Neural cell (in vitro differentiated cells): ENCODE measurements at regions not wholly inside any gene's neighbourhood (a gene's known extent, or its start where the extent isn't known, plus 50 kb on each side); places are given as distances from the start of the nearest gene placed in this dataset.

Experiments
- H2AFZ ChIP-seq: fragments of 200-600, 300-800 bp; sonication (generic), shearing (Covaris generic); 2 replicates; pipeline ENCODE4 v1.6.0; 2014; ENCODE audit warnings: low read depth, mild to moderate bottlenecking, antibody characterized with exemption, low read length, moderate library complexity
- H3F3A ChIP-seq: fragments of 200-600 bp; shearing (Covaris generic); 2 replicates; pipeline ENCODE4 v1.6.1; 2016; ENCODE audit warnings: mild to moderate bottlenecking, moderate library complexity, mixed read lengths, antibody characterized with exemption, low read length; ENCODE audit not compliant: insufficient read depth, poor library complexity, severe bottlenecking
- H3K27ac ChIP-seq: fragments of 200-600, 300-800 bp; sonication (generic), shearing (Covaris generic); 2 replicates; pipeline ENCODE4 v1.5.1; 2014; ENCODE audit warnings: mild to moderate bottlenecking, low read length, moderate library complexity
- H3K27me3 ChIP-seq: fragments of 300-800, 200-600 bp; sonication (generic), shearing (Covaris generic); 2 replicates; pipeline ENCODE4 v1.6.0; 2014; ENCODE audit warnings: mild to moderate bottlenecking, low read depth, low read length, moderate library complexity; ENCODE audit not compliant: insufficient read depth
- H3K36me3 ChIP-seq: fragments of 300-800, 200-600 bp; sonication (generic), shearing (Covaris generic); 2 replicates; pipeline ENCODE4 v1.5.1; 2014; ENCODE audit warnings: mild to moderate bottlenecking, antibody characterized with exemption, low read length, moderate library complexity; ENCODE audit not compliant: insufficient read depth
- H3K4me2 ChIP-seq: fragments of 300-800, 200-600 bp; sonication (generic), shearing (Covaris generic); 2 replicates; pipeline ENCODE4 v1.6.0; 2014; ENCODE audit warnings: mild to moderate bottlenecking, low read length
- H3K4me3 ChIP-seq: fragments of 300-800, 200-600 bp; sonication (generic), shearing (Covaris generic); 2 replicates; pipeline ENCODE4 v1.5.1; 2014; ENCODE audit warnings: mild to moderate bottlenecking, low read length, moderate library complexity
- H3K79me2 ChIP-seq: fragments of 200-600 bp; shearing (Covaris generic); replicated peaks from 2 replicates; pipeline ENCODE4 v1.6.0; 2014; ENCODE audit warnings: mild to moderate bottlenecking, low read length, moderate library complexity; ENCODE audit not compliant: insufficient read depth
- H3K9ac ChIP-seq: fragments of 300-800, 200-600 bp; sonication (generic), shearing (Covaris generic); 2 replicates; pipeline ENCODE4 v1.6.1; 2016; ENCODE audit warnings: mild to moderate bottlenecking, low read length, mixed read lengths
- H3K9me2 ChIP-seq: fragments of 200-600 bp; shearing (Covaris generic); 2 replicates; pipeline ENCODE4 v1.6.1; 2016; ENCODE audit warnings: mild to moderate bottlenecking, low read length, mixed read lengths; ENCODE audit not compliant: insufficient read depth
- H3K9me3 ChIP-seq: fragments of 200-600, 300-800 bp; sonication (generic), shearing (Covaris generic); 2 replicates; pipeline ENCODE4 v1.6.1; 2016; ENCODE audit warnings: mild to moderate bottlenecking, mixed run types, low read length, moderate library complexity, mixed read lengths
- H4K20me1 ChIP-seq: fragments of 200-600 bp; shearing (Covaris generic); 2 replicates; pipeline ENCODE4 v1.6.1; 2016; ENCODE audit warnings: mild to moderate bottlenecking, mixed run types; ENCODE audit not compliant: insufficient read depth
- CTCF ChIP-seq: fragments of 450-650 bp; IDR thresholded peaks from 2 replicates; pipeline ENCODE4 v1.5.1; 2014; ENCODE audit warnings: antibody characterized with exemption, mild to moderate bottlenecking, moderate library complexity; ENCODE audit not compliant: poor library complexity, severe bottlenecking
- EP300 ChIP-seq: fragments of 450-650 bp; conservative IDR thresholded peaks from 2 replicates; pipeline ENCODE4 v1.6.1; 2014; ENCODE audit warnings: antibody characterized with exemption, mild to moderate bottlenecking, moderate library complexity; ENCODE audit not compliant: poor library complexity, severe bottlenecking
- EZH2 ChIP-seq: fragments of 200-600, 300-800 bp; shearing (Covaris generic), sonication (generic); IDR thresholded peaks from 2 replicates; pipeline ENCODE4 v1.6.1; 2014; ENCODE audit warnings: antibody characterized with exemption, low read length, borderline replicate concordance, mild to moderate bottlenecking; ENCODE audit not compliant: insufficient read depth, poor library complexity, severe bottlenecking
- MXI1 ChIP-seq: fragments of 450-650 bp; conservative IDR thresholded peaks from 2 replicates; pipeline ENCODE4 v1.6.1; 2014; ENCODE audit warnings: antibody characterized with exemption, mild to moderate bottlenecking; ENCODE audit not compliant: poor library complexity, severe bottlenecking
- POLR2AphosphoS5 ChIP-seq: IDR thresholded peaks from 2 replicates; pipeline ENCODE4 v1.6.1; 2012
- RAD21 ChIP-seq: fragments of 450-650 bp; conservative IDR thresholded peaks from 2 replicates; pipeline ENCODE4 v1.6.1; 2014; ENCODE audit warnings: antibody characterized with exemption, mild to moderate bottlenecking, moderate library complexity
- REST ChIP-seq: IDR thresholded peaks from 2 replicates; pipeline ENCODE4 v1.6.1; 2012; ENCODE audit warnings: borderline replicate concordance
- SMC3 ChIP-seq: fragments of 450-650 bp; conservative IDR thresholded peaks from 2 replicates; pipeline ENCODE4 v1.6.1; 2014; ENCODE audit warnings: antibody characterized with exemption, mild to moderate bottlenecking, moderate library complexity; ENCODE audit not compliant: poor library complexity
- TAF1 ChIP-seq: IDR thresholded peaks from 2 replicates; pipeline ENCODE4 v1.6.1; 2012; ENCODE audit warnings: low read depth

GRCh38 chr7:49453486-49453885 lies 320.0 kb upstream of the VWC2 start:
- Histone ChIP-seq H3K9me2 (no peaks in the 10 kb centered on the region), H3K9ac (no peak overlapping the region), H3K79me2 (no peaks in the 10 kb centered on the region), H3K27me3 (no peaks in the 10 kb centered on the region), H3F3A (no peaks in the 10 kb centered on the region), H3K9me3 (no peaks in the 10 kb centered on the region), H3K4me2 (no peak overlapping the region), H3K27ac (no peak overlapping the region), H3K4me3 (no peak overlapping the region), H4K20me1 (no peaks in the 10 kb centered on the region), H3K36me3 (no peaks in the 10 kb centered on the region), H2AFZ (no peak overlapping the region)
- TF ChIP-seq POLR2AphosphoS5 (no peak), TAF1 (no peak)

DNA sequence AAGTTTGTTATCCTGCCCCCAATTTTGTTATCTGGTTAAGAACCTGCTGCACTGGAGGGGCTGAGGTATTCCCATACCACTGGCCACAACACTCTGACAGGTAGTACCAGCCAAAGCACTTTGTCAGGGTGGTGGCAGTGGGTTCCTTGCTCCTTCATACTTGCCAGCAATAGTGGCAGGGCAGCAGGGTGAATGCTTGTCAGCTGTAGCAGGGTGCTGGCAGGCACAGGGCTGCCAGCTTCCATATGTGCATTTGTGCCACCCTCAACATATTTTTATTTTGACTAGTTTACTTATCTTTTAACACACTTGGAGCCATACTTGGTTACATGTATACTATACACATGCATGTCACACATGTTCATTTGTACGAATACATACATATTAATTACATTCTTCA lies 294.0 kb upstream of the VWC2 start:
- no peak overlapping the region for H3K4me2 ChIP-seq
- TF ChIP-seq CTCF: no peak
- no peak for TF ChIP-seq EP300
- no peak for TF ChIP-seq SMC3
- TF ChIP-seq EZH2: no peak
- no peak for TF ChIP-seq MXI1
- no peak for TF ChIP-seq RAD21
- no peak for TF ChIP-seq POLR2AphosphoS5
- no peak for TF ChIP-seq REST
- TF ChIP-seq TAF1: no peak

DNA sequence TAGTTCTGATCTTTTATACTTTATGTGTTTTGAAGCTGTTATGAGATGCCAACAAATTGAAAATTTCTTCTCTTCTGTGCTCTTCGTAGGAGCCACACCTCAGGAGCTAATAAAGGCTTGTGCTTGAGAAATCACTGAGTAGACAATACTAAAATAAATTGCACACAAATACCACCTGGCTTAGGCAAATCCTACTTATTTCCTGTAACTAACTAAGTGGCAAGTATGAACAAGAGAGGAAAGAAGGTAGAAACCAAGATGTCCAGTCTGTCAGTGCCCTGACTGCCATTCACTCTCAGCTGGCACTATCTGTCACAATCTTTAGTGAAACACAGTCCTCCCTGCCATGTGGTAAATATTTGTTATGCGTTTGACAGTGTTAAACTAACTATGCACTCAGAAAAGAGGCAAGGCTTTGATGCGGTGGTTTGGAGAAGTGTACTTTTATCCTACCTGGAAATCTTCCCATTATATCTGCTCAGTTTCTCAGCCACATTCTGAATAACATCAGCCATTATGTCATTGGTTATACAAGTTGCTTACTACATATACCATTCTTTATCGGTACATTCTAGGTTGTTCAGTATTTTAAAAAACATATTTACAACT lies 293.4 kb upstream of the VWC2 start:
- Histone ChIP-seq H3K27ac (no peak overlapping the region), H3K9me3 (no peaks in the 10 kb centered on the region), H3K4me2 (no peak overlapping the region), H3K9ac (no peak overlapping the region), H3K9me2 (no peaks in the 10 kb centered on the region), H3F3A (no peaks in the 10 kb centered on the region), H2AFZ (no peak overlapping the region), H3K36me3 (no peaks in the 10 kb centered on the region), H3K79me2 (no peaks in the 10 kb centered on the region), H3K4me3 (no peak overlapping the region), H4K20me1 (no peaks in the 10 kb centered on the region), H3K27me3 (no peaks in the 10 kb centered on the region)
- TF ChIP-seq SMC3 (no peak), EP300 (no peak), POLR2AphosphoS5 (no peak), RAD21 (no peak), EZH2 (no peak), TAF1 (no peak), CTCF (no peak), REST (no peak), MXI1 (no peak)

More for the DNA sequence above, 294.0 kb upstream of the VWC2 start:
- Histone ChIP-seq H3K9ac (no peak overlapping the region), H3K27me3 (no peaks in the 10 kb centered on the region), H3K36me3 (no peaks in the 10 kb centered on the region), H3K79me2 (no peaks in the 10 kb centered on the region), H2AFZ (no peak overlapping the region), H3F3A (no peaks in the 10 kb centered on the region), H3K4me3 (no peak overlapping the region), H4K20me1 (no peaks in the 10 kb centered on the region), H3K9me2 (no peaks in the 10 kb centered on the region), H3K27ac (no peak overlapping the region), H3K9me3 (no peaks in the 10 kb centered on the region)
